ENCODE measurements at regions not wholly inside any gene's neighbourhood (a gene's known extent, or its start where the extent isn't known, plus 50 kb on each side); places are given as distances from the start of the nearest gene placed in this dataset.
"Not testable (repeated sequence)": the region's sequence is repeated elsewhere in the genome, so short reads cannot be mapped to it uniquely, and the experiment has no call there.

- intact Hi-C loops (cut with DNase I): no loop called here
- no peaks in the 10 kb centered on the region for H3K27me3 ChIP-seq
- no peak for DNase-seq (ENCODE audit: extremely low spot score in 2 of 2)
- no peak overlapping the region for H3K4me3 ChIP-seq
- no peaks in the 10 kb centered on the region for H3K9me3 ChIP-seq
- H3K4me1 ChIP-seq: no peaks in the 10 kb centered on the region
- no peak overlapping the region for H3K27ac ChIP-seq
- TF ChIP-seq CTCF (IDR thresholded peaks at IDR 0.05): no peak
- no peak for TF ChIP-seq POLR2A (IDR thresholded peaks at IDR 0.05)
- no peak for TF ChIP-seq POLR2AphosphoS5 (IDR thresholded peaks at IDR 0.05; ENCODE audit: insufficient read depth in 1 of 2, low read depth in 1 of 2)
- no peaks in the 10 kb centered on the region for H3K36me3 ChIP-seq
These were observed 221.2 kb upstream of the ALCAM start for GRCh38 chr3:105145511-105145910.

GRCh38 chr3:105149197-105149596, 217.5 kb upstream of the ALCAM start:
- H3K4me1 ChIP-seq; H3K27ac ChIP-seq; H3K27me3 ChIP-seq; H3K4me3 ChIP-seq; DNase-seq (ENCODE audit: extremely low spot score in 2 of 2); H3K9me3 ChIP-seq; H3K36me3 ChIP-seq; intact Hi-C loops (cut with DNase I): not testable (repeated sequence)

- Histone ChIP-seq H3K4me3 (no peak overlapping the region), H3K36me3 (no peaks in the 10 kb centered on the region), H3K27me3 (no peaks in the 10 kb centered on the region), H3K9me3 (no peaks in the 10 kb centered on the region), H3K27ac (no peak overlapping the region), H3K4me1 (no peaks in the 10 kb centered on the region)
- DNase-seq (ENCODE audit: extremely low spot score in 2 of 2): no peak
- TF ChIP-seq CTCF (IDR thresholded peaks at IDR 0.05) (no peak), POLR2A (IDR thresholded peaks at IDR 0.05) (no peak), POLR2AphosphoS5 (IDR thresholded peaks at IDR 0.05; ENCODE audit: insufficient read depth in 1 of 2, low read depth in 1 of 2) (no peak)
- intact Hi-C loops (cut with DNase I): no loop called here
These were observed 213.7 kb upstream of the ALCAM start for GRCh38 chr3:105152987-105153386.

- intact Hi-C loops (cut with DNase I): no loop called here
- DNase-seq (ENCODE audit: extremely low spot score in 2 of 2): no peak
- H3K4me3 ChIP-seq: no peak overlapping the region
- H3K36me3 ChIP-seq: no peaks in the 10 kb centered on the region
- no peaks in the 10 kb centered on the region for H3K4me1 ChIP-seq
- no peaks in the 10 kb centered on the region for H3K9me3 ChIP-seq
- H3K27ac ChIP-seq: no peak overlapping the region
- TF ChIP-seq POLR2AphosphoS5 (IDR thresholded peaks at IDR 0.05; ENCODE audit: insufficient read depth in 1 of 2, low read depth in 1 of 2) (no peak), CTCF (IDR thresholded peaks at IDR 0.05) (no peak), POLR2A (IDR thresholded peaks at IDR 0.05) (no peak)
- no peaks in the 10 kb centered on the region for H3K27me3 ChIP-seq
These were observed 212.0 kb upstream of the ALCAM start for GRCh38 chr3:105154692-105155091.

- H3K9me3 ChIP-seq: no peaks in the 10 kb centered on the region
- no peaks in the 10 kb centered on the region for H3K36me3 ChIP-seq
- H3K4me1 ChIP-seq: no peaks in the 10 kb centered on the region
- H3K27ac ChIP-seq: no peak overlapping the region
- TF ChIP-seq CTCF (IDR thresholded peaks at IDR 0.05) (no peak), POLR2AphosphoS5 (IDR thresholded peaks at IDR 0.05; ENCODE audit: insufficient read depth in 1 of 2, low read depth in 1 of 2) (no peak), POLR2A (IDR thresholded peaks at IDR 0.05) (no peak)
- no peak for DNase-seq (ENCODE audit: extremely low spot score in 2 of 2)
- H3K27me3 ChIP-seq: no peaks in the 10 kb centered on the region
- intact Hi-C loops (cut with DNase I): no loop called here
- no peak overlapping the region for H3K4me3 ChIP-seq
These were observed 209.5 kb upstream of the ALCAM start for GRCh38 chr3:105157067-105157765.
